Thyroid gland (tissue), 4 donors: ENCODE measurements at regions not wholly inside any gene's neighbourhood (a gene's known extent, or its start where the extent isn't known, plus 50 kb on each side); places are given as distances from the start of the nearest gene placed in this dataset.

Experiments
- DNase-seq, 2 donors: peaks; one replicate each; pipeline ENCODE4 v3.0.0-alpha.2; 2019
- H3K27ac ChIP-seq, 3 donors: fragments of 200-600 bp; sonication (generic); 1 replicate in 2 of 3; 2 replicates in 1 of 3; pipeline ENCODE4 v1.5.1; 2016 to 2019; ENCODE audit warnings: mild to moderate bottlenecking in 1 of 3, moderate library complexity in 1 of 3
- H3K27me3 ChIP-seq: fragments of 200-600 bp; sonication (generic); one replicate; pipeline ENCODE4 v1.5.1; 2019
- H3K36me3 ChIP-seq, 2 donors: fragments of 200-600 bp; sonication (generic); one replicate each; pipeline ENCODE4 v1.5.1; 2016 to 2019
- H3K4me1 ChIP-seq, 2 donors: fragments of 200-600 bp; sonication (generic); one replicate each; pipeline ENCODE4 v1.5.1; 2017 to 2019
- H3K4me3 ChIP-seq, 3 donors: fragments of 200-600 bp; sonication (generic); replicated peaks in 1 of 3; 1 replicate in 2 of 3; 2 replicates in 1 of 3; pipeline ENCODE4 v1.5.1; 2016; ENCODE audit warnings: mild to moderate bottlenecking in 1 of 3
- H3K9me3 ChIP-seq: fragments of 200-600 bp; sonication (generic); one replicate; pipeline ENCODE4 v1.5.1; 2017
- CTCF ChIP-seq, 6 experiments: fragments of 200-600 bp in 3 of 6; fragments of 450-650 bp in 3 of 6; sonication (generic) in 3 of 6; IDR thresholded peaks; one replicate each; pipeline ENCODE4 v1.5.1; 2016 to 2019; ENCODE audit warnings: antibody characterized with exemption in 6 of 6, mild to moderate bottlenecking in 2 of 6, inconsistent platforms in 1 of 6, moderate library complexity in 1 of 6
- POLR2A ChIP-seq, 2 donors: fragments of 450-650 bp; IDR thresholded peaks; one replicate each; pipeline ENCODE4 v1.6.1; 2017; ENCODE audit warnings: antibody characterized with exemption in 2 of 2, mild to moderate bottlenecking in 2 of 2, moderate library complexity in 1 of 2
- WGBS, 2 donors: methylation state at CpG; one replicate each; pipeline ENCODE4 v1.1.5; 2017; 5-methylcytosine and 5-hydroxymethylcytosine counted together
- intact Hi-C: fragments of 100-400 bp; cut with DNase I; formaldehyde crosslinking; loops from one replicate; pipeline ENCODE4 v1.15.1; 2023

GRCh38 chr3:76405196-76405595 is 619.8 kb upstream of the ZNF717 start:
- intact Hi-C loops: no loop called here
- TF ChIP-seq CTCF (IDR thresholded peaks at IDR 0.05) (no peak), POLR2A (IDR thresholded peaks at IDR 0.05) (no peak)
- 86 to 93% methylated on average over 1 of the region's 1 CpG for WGBS, 2 donors

GRCh38 chr3:76410762-76411281 is 625.5 kb upstream of the ZNF717 start:
- WGBS, 2 donors: 69 to 76% methylated on average over 3 of the region's 3 CpGs
- no peak overlapping the region for H3K4me3 ChIP-seq
- intact Hi-C loops: no loop called here
- H3K36me3 ChIP-seq: no peaks in the 10 kb centered on the region
- H3K27me3 ChIP-seq: no peaks in the 10 kb centered on the region
- DNase-seq: no peak
- H3K27ac ChIP-seq: no peak overlapping the region
- H3K4me1 ChIP-seq: no peaks in the 10 kb centered on the region
- TF ChIP-seq POLR2A (IDR thresholded peaks at IDR 0.05): no peak
- TF ChIP-seq CTCF (IDR thresholded peaks at IDR 0.05): no peak
- H3K9me3 ChIP-seq: no peaks in the 10 kb centered on the region

More at GRCh38 chr3:76405196-76405595, 619.8 kb upstream of the ZNF717 start:
- H3K9me3 ChIP-seq: no peaks in the 10 kb centered on the region
- no peaks in the 10 kb centered on the region for H3K27me3 ChIP-seq
- H3K27ac ChIP-seq: no peak overlapping the region
- H3K36me3 ChIP-seq: no peaks in the 10 kb centered on the region
- no peak for DNase-seq
- no peaks in the 10 kb centered on the region for H3K4me1 ChIP-seq
- H3K4me3 ChIP-seq: no peak overlapping the region

- intact Hi-C loops: no loop called here
- no peak for TF ChIP-seq POLR2A (IDR thresholded peaks at IDR 0.05)
- no peak for TF ChIP-seq CTCF (IDR thresholded peaks at IDR 0.05)
- WGBS, 2 donors: 93 to 99% methylated on average over 2 of the region's 2 CpGs
These were observed 624.5 kb upstream of the ROBO2 start for GRCh38 chr3:76415384-76415783.

GRCh38 chr3:76429581-76430177 is 610.2 kb upstream of the ROBO2 start:
- 82 to 86% methylated on average over 2 of the region's 2 CpGs for WGBS, 2 donors
- no peak for DNase-seq

More at GRCh38 chr3:76415384-76415783, 624.5 kb upstream of the ROBO2 start:
- no peaks in the 10 kb centered on the region for H3K9me3 ChIP-seq
- no peaks in the 10 kb centered on the region for H3K4me1 ChIP-seq
- no peaks in the 10 kb centered on the region for H3K27me3 ChIP-seq
- H3K27ac ChIP-seq: no peak overlapping the region
- H3K4me3 ChIP-seq: no peak overlapping the region
- no peaks in the 10 kb centered on the region for H3K36me3 ChIP-seq
- no peak for DNase-seq

More at GRCh38 chr3:76429581-76430177, 610.2 kb upstream of the ROBO2 start:
- Histone ChIP-seq H3K27me3 (no peaks in the 10 kb centered on the region), H3K27ac (no peak overlapping the region), H3K4me1 (no peaks in the 10 kb centered on the region), H3K36me3 (no peaks in the 10 kb centered on the region), H3K9me3 (no peaks in the 10 kb centered on the region), H3K4me3 (no peak overlapping the region)
- TF ChIP-seq POLR2A (IDR thresholded peaks at IDR 0.05): no peak
- TF ChIP-seq CTCF (IDR thresholded peaks at IDR 0.05): no peak
- intact Hi-C loops: no loop called here
